Fibroblast of peridontal ligament (primary cell): ENCODE measurements at regions not wholly inside any gene's neighbourhood (a gene's known extent, or its start where the extent isn't known, plus 50 kb on each side); places are given as distances from the start of the nearest gene placed in this dataset.
"Not testable (repeated sequence)": the region's sequence is repeated elsewhere in the genome, so short reads cannot be mapped to it uniquely, and the experiment has no call there.

ENCODE experiments used
- DNase-seq: peaks from one replicate; pipeline ENCODE4 v3.0.0-alpha.2; 2010; ENCODE audit errors: extremely low read depth

DNA sequence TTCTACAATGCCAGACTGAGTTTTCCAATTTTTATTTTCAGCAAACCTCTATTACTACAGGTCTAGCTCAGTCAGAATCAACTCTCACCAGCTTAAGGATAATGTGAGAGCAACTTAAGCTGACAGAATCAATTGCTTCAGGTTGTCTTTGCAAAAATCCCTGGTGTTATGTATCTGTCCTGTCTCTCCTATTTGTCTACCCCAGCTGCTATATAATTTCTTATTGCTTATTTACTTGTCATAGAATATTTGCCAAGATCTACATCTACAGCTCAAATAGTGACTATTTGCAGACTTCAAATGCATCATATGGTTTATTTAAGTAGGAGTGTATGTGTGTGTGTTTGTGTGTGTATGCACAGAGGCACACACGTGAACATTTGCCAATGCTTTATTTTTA is 54.1 kb downstream of the FOXG1 start:
- DNase-seq: no peak

GRCh38 chr14:28821993-28822392 is 55.4 kb downstream of the FOXG1 start:
- DNase-seq: no peak

DNA sequence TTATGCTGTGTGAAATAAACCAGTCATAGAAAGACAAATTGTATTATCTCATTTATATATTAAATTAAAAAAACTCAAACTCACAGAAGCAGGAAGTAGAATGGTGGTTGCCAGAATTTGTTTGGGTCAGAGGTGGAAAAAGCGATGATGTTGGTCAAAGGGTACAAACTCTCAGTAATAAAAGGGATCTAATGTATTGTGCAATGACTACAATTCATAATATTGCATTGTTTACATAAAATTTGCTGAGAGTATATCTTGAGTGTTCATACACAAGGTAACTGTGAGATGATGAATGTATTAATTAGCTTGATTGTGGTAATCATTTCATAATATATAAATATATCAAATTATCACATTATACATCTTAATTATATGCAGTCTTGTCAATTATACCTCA is 56.7 kb downstream of the FOXG1 start:
- no peak for DNase-seq

GRCh38 chr14:28830115-28830534 is 63.5 kb downstream of the FOXG1 start:
- DNase-seq: no peak

- no peak for DNase-seq
These were observed 64.5 kb downstream of the FOXG1 start for GRCh38 chr14:28831126-28831525.

DNA sequence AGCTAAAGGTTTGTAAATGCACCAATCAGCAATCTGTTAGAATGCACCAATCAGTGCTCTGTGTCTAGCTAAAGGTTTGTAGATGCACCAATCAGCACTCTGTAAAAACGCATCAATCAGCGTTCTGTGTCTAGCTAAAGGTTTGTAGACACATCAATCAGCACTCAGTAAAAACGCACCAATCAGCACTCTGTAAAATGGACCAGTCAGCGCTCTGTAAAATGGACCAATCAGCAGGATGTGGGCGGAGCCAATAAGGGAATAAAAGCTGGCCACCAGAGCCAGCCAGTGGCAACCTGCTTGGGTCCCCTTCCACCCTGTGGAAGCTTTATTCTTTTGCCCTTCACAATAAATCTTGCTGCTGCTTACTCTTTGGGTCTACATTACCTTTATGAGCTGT is 76.0 kb downstream of the FOXG1 start:
- not testable (repeated sequence) for DNase-seq

DNA sequence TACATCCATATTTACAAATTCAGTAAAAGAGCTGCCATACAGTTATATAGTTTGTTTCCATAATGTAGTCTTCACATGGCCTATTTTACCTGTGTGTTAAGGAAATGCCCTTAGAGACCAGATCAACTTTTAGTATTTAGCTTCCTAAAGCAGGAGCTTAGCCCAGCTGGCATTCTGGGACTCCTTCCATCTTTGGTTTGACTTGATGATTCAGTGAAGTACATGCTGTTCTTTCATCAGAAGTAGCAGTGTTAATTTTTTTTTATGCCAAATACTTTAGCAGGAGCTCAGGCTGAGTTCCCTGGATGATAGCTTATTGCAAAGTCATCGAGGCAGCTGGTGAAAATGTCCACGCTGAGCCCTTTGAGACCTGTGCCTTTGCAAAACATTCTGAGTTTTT is 101.0 kb downstream of the FOXG1 start:
- peak; percentile 56 for DNase-seq

GRCh38 chr14:28870033-28870564 is 103.5 kb downstream of the FOXG1 start:
- DNase-seq: no peak

DNA sequence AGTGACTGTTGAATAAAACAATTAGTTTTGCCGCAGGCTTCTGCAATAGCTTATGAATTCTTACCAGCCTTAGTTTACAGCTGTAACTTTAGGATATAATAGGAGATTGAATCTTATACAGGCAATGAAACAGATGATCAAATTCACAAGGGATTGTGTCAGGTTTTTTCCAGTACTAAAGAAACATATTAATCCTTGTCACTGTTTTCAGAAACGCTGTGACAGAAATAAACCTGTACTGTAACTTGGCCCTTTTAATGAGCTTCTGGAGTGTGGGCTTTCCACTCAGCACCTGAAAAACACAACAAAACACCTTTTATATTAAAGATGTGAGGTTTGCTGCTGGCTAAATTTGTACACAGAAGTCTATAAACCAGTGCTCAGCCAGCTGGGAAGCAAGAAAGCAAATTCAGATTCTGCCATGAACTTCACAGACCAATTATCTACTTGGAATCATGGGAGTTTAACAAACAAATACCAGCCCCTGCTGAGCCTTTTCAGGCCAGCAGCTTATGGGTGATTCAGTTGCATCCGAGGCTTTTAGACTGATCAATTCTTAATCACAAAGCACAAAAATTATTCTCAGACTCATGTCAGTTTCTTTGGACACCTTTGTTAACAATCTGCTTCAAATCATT is 109.5 kb downstream of the FOXG1 start:
- no peak for DNase-seq

- no peak for DNase-seq
These were observed 110.0 kb downstream of the FOXG1 start for GRCh38 chr14:28876572-28876945.

DNA sequence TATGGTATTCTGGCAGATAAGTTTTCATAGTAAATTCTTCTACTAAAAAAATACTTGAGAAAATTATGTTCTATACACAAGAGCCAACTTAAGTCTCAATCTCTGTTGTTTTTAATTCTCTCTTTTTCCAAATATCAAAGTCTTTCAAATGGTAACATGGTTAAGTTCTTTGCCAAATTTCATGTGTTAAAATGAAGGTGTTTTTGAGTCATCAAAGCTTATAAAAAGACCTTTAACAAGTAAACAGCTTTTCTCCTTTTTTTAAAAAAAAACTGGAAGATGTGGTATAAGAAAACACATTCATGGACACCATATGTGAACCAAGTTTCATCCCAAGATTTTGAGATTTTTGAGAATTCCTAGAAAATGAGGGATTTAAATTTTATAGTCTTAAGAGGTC is 111.3 kb downstream of the FOXG1 start:
- DNase-seq: no peak

GRCh38 chr14:28879573-28879996 is 113.0 kb downstream of the FOXG1 start:
- no peak for DNase-seq

GRCh38 chr14:28886940-28887339 is 120.4 kb downstream of the FOXG1 start:
- no peak for DNase-seq

DNA sequence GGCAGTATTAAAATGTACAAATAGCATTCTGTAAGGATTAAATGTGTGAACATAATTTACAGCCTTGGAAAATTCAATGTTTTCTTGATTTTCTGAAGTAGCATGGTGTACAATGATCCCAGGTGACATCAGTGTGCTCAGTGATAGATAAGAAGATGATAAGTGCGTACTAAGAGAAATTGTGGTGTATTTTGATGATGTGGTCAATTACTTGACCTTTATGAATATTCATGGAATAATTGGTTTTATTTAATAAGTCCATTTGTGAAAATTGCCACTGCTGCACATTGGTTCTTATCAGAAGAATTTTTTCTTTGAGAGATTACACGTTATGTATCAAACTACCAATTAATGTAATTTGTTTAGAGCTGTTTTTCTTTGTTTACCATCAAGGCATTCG is 128.8 kb downstream of the FOXG1 start:
- no peak for DNase-seq

DNA sequence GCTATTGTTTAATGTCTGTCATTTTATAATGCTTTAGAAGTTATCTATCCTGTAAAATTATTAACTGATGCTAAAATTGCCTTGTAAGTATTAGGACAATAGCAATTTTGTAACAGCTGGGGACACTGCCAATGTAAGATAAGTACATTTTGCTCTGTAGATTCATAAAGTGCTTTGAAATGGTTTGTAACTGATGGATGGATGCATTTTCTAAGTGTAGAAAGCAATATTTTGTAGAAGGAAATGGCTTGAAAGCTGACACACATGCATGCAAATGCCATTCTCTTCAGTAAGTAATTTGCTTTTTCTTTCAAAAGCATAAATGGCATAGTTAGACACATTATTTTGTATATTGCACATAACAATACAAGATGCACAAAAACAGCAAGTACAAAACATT is 129.8 kb downstream of the FOXG1 start:
- no peak for DNase-seq

DNA sequence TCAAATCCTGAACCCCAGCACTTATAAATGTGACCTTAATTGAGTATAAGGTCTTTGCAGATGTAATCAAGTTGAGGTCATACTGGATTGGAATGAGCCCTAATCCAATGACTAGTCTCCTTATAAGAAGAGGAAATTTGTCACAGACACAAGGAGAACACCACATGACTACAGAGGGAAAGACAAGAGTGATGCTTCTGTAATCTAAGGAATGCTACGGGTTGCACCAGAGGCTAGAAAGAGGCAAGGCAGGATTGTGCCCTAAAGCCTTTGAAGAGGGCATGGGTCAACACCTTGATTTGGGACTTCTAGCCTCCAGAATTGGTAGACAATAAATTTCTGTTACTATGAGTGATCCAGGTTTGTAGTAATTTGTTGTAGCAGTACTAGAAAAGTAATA is 135.0 kb downstream of the FOXG1 start:
- DNase-seq: no peak

DNA sequence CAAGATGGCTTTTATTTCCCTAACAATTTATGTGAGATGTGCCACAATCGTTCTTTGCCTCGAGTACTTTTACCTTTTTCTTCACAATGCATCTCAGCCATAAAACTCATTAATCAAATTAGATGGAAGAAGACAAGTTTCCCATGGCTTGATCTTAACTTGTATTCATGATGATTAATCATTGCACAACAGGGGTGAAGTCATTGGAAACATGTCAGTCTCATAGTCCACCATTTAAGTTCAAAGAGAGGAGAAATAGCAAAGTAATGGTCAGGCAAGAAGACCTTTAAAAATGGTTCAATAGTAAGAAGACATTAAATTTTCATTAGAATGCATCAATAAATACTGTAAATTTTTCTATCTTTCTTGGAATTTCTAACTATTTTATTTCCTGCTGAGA is 136.3 kb downstream of the FOXG1 start:
- no peak for DNase-seq

DNA sequence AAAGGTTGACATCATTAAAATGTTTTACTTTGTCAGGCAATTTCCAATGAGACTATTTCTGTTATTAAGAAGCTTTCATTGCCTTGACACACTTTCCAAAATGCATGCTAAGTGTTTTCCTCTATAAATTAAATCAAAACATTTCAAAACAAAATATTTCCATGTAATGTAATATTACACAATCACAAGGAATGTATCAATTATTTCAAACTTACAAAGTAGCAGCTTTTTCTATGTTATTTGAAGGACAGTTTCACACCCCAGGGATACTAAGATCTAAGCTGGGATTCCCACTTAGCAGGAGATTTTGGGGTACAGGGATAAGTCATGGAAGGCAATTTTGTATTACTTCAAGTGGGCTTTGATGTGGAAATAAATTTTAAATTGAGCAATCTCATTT is 144.9 kb downstream of the FOXG1 start:
- no peak for DNase-seq

GRCh38 chr14:28913056-28913455 is 146.5 kb downstream of the FOXG1 start:
- DNase-seq: no peak

- DNase-seq: no peak
These were observed 159.5 kb downstream of the FOXG1 start for GRCh38 chr14:28926122-28926521.

- no peak for DNase-seq
These were observed 165.4 kb downstream of the FOXG1 start for GRCh38 chr14:28931999-28932398.

- no peak for DNase-seq
These were observed 170.0 kb downstream of the FOXG1 start for GRCh38 chr14:28936601-28937000.

DNA sequence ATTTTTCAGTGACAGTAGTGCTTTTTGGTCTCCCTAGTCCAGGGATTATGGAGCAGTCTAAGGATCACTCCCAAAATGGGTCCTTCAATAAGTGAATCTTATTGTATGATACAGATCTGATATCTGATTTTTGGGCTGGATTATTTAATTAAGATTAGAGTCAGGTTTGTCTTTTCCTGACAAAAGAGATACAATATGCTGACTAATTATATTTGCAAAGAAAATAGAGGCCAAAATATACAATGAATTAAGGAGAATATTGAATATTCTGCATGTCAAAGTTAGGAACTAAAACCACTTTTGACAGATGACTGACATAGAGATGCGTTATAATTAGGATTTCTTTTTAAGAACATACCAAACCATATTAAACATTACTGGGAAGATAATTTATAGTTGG is 175.2 kb downstream of the FOXG1 start:
- no peak for DNase-seq

GRCh38 chr14:28944605-28945004 is 178.0 kb downstream of the FOXG1 start:
- DNase-seq: no peak
